Activated naive CD8-positive, alpha-beta T cell treated with anti-CD3 and anti-CD28 coated beads, Interleukin-2, amount 10 ng/mL, durations not matched to agents 7 days and 5 days (primary cell): ENCODE measurements at regions not wholly inside any gene's neighbourhood (a gene's known extent, or its start where the extent isn't known, plus 50 kb on each side); places are given as distances from the start of the nearest gene placed in this dataset.

Experiments
- ATAC-seq: fragments of 150-1000 bp; cut with Tn5 transposase; one replicate; pipeline ENCODE4 v1.10.0; 2021; ENCODE audit warnings: low read depth, moderate library complexity
- POLR2A ChIA-PET: fragments of 350-600 bp; sonication (Branson Sonifier 250); formaldehyde crosslinking; loops from one replicate; lab custom pipeline; 2021; ENCODE audit warnings: antibody characterized with exemption; lab: Charles Lee
- DNase-seq: peaks from one replicate; pipeline ENCODE4 v3.0.0; 2021
- H3K27ac Mint-ChIP-seq: one replicate; pipeline ENCODE4 v1.8.0; 2022; ENCODE audit warnings: mild to moderate bottlenecking, mixed read lengths
- H3K27me3 Mint-ChIP-seq: one replicate; pipeline ENCODE4 v1.8.0; 2022; ENCODE audit warnings: mild to moderate bottlenecking, moderate library complexity, mixed read lengths
- H3K36me3 Mint-ChIP-seq: one replicate; pipeline ENCODE4 v1.8.0; 2021; ENCODE audit warnings: mild to moderate bottlenecking, mixed read lengths
- H3K4me1 Mint-ChIP-seq: one replicate; pipeline ENCODE4 v1.8.0; 2021; ENCODE audit warnings: mixed read lengths
- H3K4me3 Mint-ChIP-seq: one replicate; pipeline ENCODE4 v1.8.0; 2022; ENCODE audit warnings: mild to moderate bottlenecking, moderate library complexity, mixed read lengths
- H3K9me3 Mint-ChIP-seq: one replicate; pipeline ENCODE4 v1.8.0; 2021; ENCODE audit warnings: mixed read lengths

- POLR2A ChIA-PET = no interaction called here
- Mint-ChIP-seq H3K36me3 (no peaks in the 10 kb centered on the region), H3K4me1 (no peaks in the 10 kb centered on the region), H3K4me3 (no peak overlapping the region), H3K9me3 (peaks cover 5% of the 10 kb centered on the region), H3K27ac (no peak overlapping the region), H3K27me3 (no peaks in the 10 kb centered on the region)
- ATAC-seq = no peak
- DNase-seq = no peak
Measured at GRCh38 chr6:76451926-76452709, 379.7 kb upstream of the IMPG1 start.

GRCh38 chr6:76448109-76448508 lies 375.6 kb upstream of the IMPG1 start:
- H3K27me3 Mint-ChIP-seq = no peaks in the 10 kb centered on the region
- POLR2A ChIA-PET = no interaction called here
- ATAC-seq = no peak
- no peaks in the 10 kb centered on the region for H3K36me3 Mint-ChIP-seq
- H3K27ac Mint-ChIP-seq = no peak overlapping the region
- H3K4me3 Mint-ChIP-seq = no peak overlapping the region
- H3K9me3 Mint-ChIP-seq = peaks cover 2% of the 10 kb centered on the region
- DNase-seq = no peak
- no peaks in the 10 kb centered on the region for H3K4me1 Mint-ChIP-seq

GRCh38 chr6:76441875-76442274 lies 369.4 kb upstream of the IMPG1 start:
- Mint-ChIP-seq H3K9me3 (peaks cover 3% of the 10 kb centered on the region), H3K4me3 (no peak overlapping the region), H3K27me3 (no peaks in the 10 kb centered on the region), H3K4me1 (no peaks in the 10 kb centered on the region), H3K27ac (no peak overlapping the region), H3K36me3 (no peaks in the 10 kb centered on the region)
- POLR2A ChIA-PET = no interaction called here
- ATAC-seq = no peak
- DNase-seq = no peak

GRCh38 chr6:76439811-76440210 lies 367.3 kb upstream of the IMPG1 start:
- Mint-ChIP-seq H3K9me3 (peaks cover 3% of the 10 kb centered on the region), H3K4me1 (no peaks in the 10 kb centered on the region), H3K27ac (no peak overlapping the region), H3K4me3 (no peak overlapping the region), H3K27me3 (no peaks in the 10 kb centered on the region), H3K36me3 (no peaks in the 10 kb centered on the region)
- DNase-seq = no peak
- POLR2A ChIA-PET = no interaction called here
- no peak for ATAC-seq

GRCh38 chr6:76438768-76439167 lies 366.3 kb upstream of the IMPG1 start:
- peaks cover 3% of the 10 kb centered on the region for H3K9me3 Mint-ChIP-seq
- no peaks in the 10 kb centered on the region for H3K36me3 Mint-ChIP-seq
- POLR2A ChIA-PET = no interaction called here
- H3K4me1 Mint-ChIP-seq = no peaks in the 10 kb centered on the region
- H3K4me3 Mint-ChIP-seq = no peak overlapping the region
- ATAC-seq = no peak
- DNase-seq = no peak
- H3K27me3 Mint-ChIP-seq = no peaks in the 10 kb centered on the region
- H3K27ac Mint-ChIP-seq = no peak overlapping the region

- H3K27me3 Mint-ChIP-seq = no peaks in the 10 kb centered on the region
- ATAC-seq (no peak), DNase-seq (no peak)
- no peaks in the 10 kb centered on the region for H3K4me1 Mint-ChIP-seq
- POLR2A ChIA-PET = no interaction called here
- no peak overlapping the region for H3K27ac Mint-ChIP-seq
- no peaks in the 10 kb centered on the region for H3K36me3 Mint-ChIP-seq
- no peak overlapping the region for H3K4me3 Mint-ChIP-seq
- H3K9me3 Mint-ChIP-seq = peaks cover 2% of the 10 kb centered on the region
Measured at GRCh38 chr6:76435174-76435573, 362.7 kb upstream of the IMPG1 start.

GRCh38 chr6:76422511-76423213 lies 350.2 kb upstream of the IMPG1 start:
- Mint-ChIP-seq H3K27me3 (no peaks in the 10 kb centered on the region), H3K36me3 (no peaks in the 10 kb centered on the region), H3K9me3 (no peaks in the 10 kb centered on the region), H3K4me1 (no peaks in the 10 kb centered on the region), H3K4me3 (no peak overlapping the region), H3K27ac (no peak overlapping the region)
- ATAC-seq (no peak), DNase-seq (no peak)
- POLR2A ChIA-PET = no interaction called here

GRCh38 chr6:76420094-76420493 lies 347.6 kb upstream of the IMPG1 start:
- Mint-ChIP-seq H3K27ac (no peak overlapping the region), H3K27me3 (no peaks in the 10 kb centered on the region), H3K4me3 (no peak overlapping the region), H3K36me3 (no peaks in the 10 kb centered on the region), H3K4me1 (no peaks in the 10 kb centered on the region), H3K9me3 (no peaks in the 10 kb centered on the region)
- DNase-seq (no peak), ATAC-seq (no peak)
- POLR2A ChIA-PET = no interaction called here

- Mint-ChIP-seq H3K4me3 (no peak overlapping the region), H3K27ac (no peak overlapping the region), H3K36me3 (no peaks in the 10 kb centered on the region), H3K27me3 (no peaks in the 10 kb centered on the region), H3K4me1 (no peaks in the 10 kb centered on the region), H3K9me3 (no peaks in the 10 kb centered on the region)
- ATAC-seq (no peak), DNase-seq (no peak)
- POLR2A ChIA-PET = no interaction called here
Measured at GRCh38 chr6:76418560-76419223, 346.2 kb upstream of the IMPG1 start.

- Mint-ChIP-seq H3K9me3 (no peaks in the 10 kb centered on the region), H3K4me1 (no peaks in the 10 kb centered on the region), H3K36me3 (no peaks in the 10 kb centered on the region), H3K4me3 (no peak overlapping the region), H3K27me3 (no peaks in the 10 kb centered on the region), H3K27ac (no peak overlapping the region)
- POLR2A ChIA-PET = no interaction called here
- DNase-seq (no peak), ATAC-seq (no peak)
Measured at GRCh38 chr6:76416821-76417605, 344.6 kb upstream of the IMPG1 start.

- no peak for ATAC-seq
- Mint-ChIP-seq H3K9me3 (peaks cover 2% of the 10 kb centered on the region), H3K27ac (no peak overlapping the region), H3K36me3 (no peaks in the 10 kb centered on the region), H3K4me3 (no peak overlapping the region), H3K4me1 (no peaks in the 10 kb centered on the region), H3K27me3 (no peaks in the 10 kb centered on the region)
- no peak for DNase-seq
- POLR2A ChIA-PET = no interaction called here
Measured at GRCh38 chr6:76403064-76403463, 330.6 kb upstream of the IMPG1 start.

GRCh38 chr6:76397966-76398365 lies 325.5 kb upstream of the IMPG1 start:
- no peak for DNase-seq
- no peak overlapping the region for H3K4me3 Mint-ChIP-seq
- H3K4me1 Mint-ChIP-seq = no peaks in the 10 kb centered on the region

GRCh38 chr6:76382201-76382600 lies 309.7 kb upstream of the IMPG1 start:
- ATAC-seq (no peak), DNase-seq (no peak)
- Mint-ChIP-seq H3K4me1 (no peaks in the 10 kb centered on the region), H3K4me3 (no peak overlapping the region), H3K27me3 (no peaks in the 10 kb centered on the region), H3K36me3 (no peaks in the 10 kb centered on the region), H3K9me3 (peaks cover 5% of the 10 kb centered on the region), H3K27ac (no peak overlapping the region)
- POLR2A ChIA-PET = no interaction called here

More at GRCh38 chr6:76397966-76398365, 325.5 kb upstream of the IMPG1 start:
- no peak overlapping the region for H3K27ac Mint-ChIP-seq
- POLR2A ChIA-PET = no interaction called here
- no peaks in the 10 kb centered on the region for H3K9me3 Mint-ChIP-seq
- H3K27me3 Mint-ChIP-seq = no peaks in the 10 kb centered on the region
- no peaks in the 10 kb centered on the region for H3K36me3 Mint-ChIP-seq
- ATAC-seq = no peak
